Neural progenitor cell (in vitro differentiated cells): ENCODE measurements at regions not wholly inside any gene's neighbourhood (a gene's known extent, or its start where the extent isn't known, plus 50 kb on each side); places are given as distances from the start of the nearest gene placed in this dataset.

Experiments used
- DNase-seq: peaks from one replicate; pipeline ENCODE4 v3.0.0-alpha.2; 2016; ENCODE audit warnings: low spot score
- H2AFZ ChIP-seq: fragments of 200-600 bp; sonication (generic); replicated peaks from 2 replicates; pipeline ENCODE4 v1.6.1; 2016; ENCODE audit warnings: antibody characterized with exemption
- H3F3A ChIP-seq: fragments of 200-600 bp; sonication (generic); 2 replicates; pipeline ENCODE4 v1.6.1; 2016; ENCODE audit warnings: antibody characterized with exemption, low read depth
- H3K27ac ChIP-seq: fragments of 200-600 bp; sonication (generic); 2 replicates; pipeline ENCODE4 v1.5.1; 2016; ENCODE audit warnings: mild to moderate bottlenecking
- H3K27me3 ChIP-seq: fragments of 200-600 bp; sonication (generic); 2 replicates; pipeline ENCODE4 v1.6.1; 2016; ENCODE audit warnings: mild to moderate bottlenecking, moderate library complexity
- H3K36me3 ChIP-seq: fragments of 200-600 bp; sonication (generic); 2 replicates; pipeline ENCODE4 v1.5.1; 2016
- H3K4me1 ChIP-seq: fragments of 200-600 bp; sonication (generic); 2 replicates; pipeline ENCODE4 v1.6.1; 2016; ENCODE audit warnings: mixed run types
- H3K4me2 ChIP-seq: fragments of 200-600 bp; sonication (generic); 2 replicates; pipeline ENCODE4 v1.6.1; 2016
- H3K4me3 ChIP-seq: fragments of 200-600 bp; sonication (generic); 2 replicates; pipeline ENCODE4 v1.5.1; 2016
- H3K79me2 ChIP-seq: fragments of 200-600 bp; sonication (generic); 2 replicates; pipeline ENCODE4 v1.6.1; 2016; ENCODE audit warnings: low read depth
- H3K9ac ChIP-seq: fragments of 200-600 bp; sonication (generic); 2 replicates; pipeline ENCODE4 v1.6.1; 2016
- H3K9me3 ChIP-seq: fragments of 200-600 bp; sonication (generic); 2 replicates; pipeline ENCODE4 v1.5.1; 2016; ENCODE audit warnings: low read depth
- H4K20me1 ChIP-seq: fragments of 200-600 bp; sonication (generic); 2 replicates; pipeline ENCODE4 v1.6.1; 2016; ENCODE audit warnings: low read depth
- H3K27ac Mint-ChIP-seq: 3 replicates; pipeline ENCODE4 v1.8.0; 2021; ENCODE audit warnings: mixed read lengths
- H3K27me3 Mint-ChIP-seq: 2 replicates; pipeline ENCODE4 v1.8.0; 2022; ENCODE audit warnings: low read depth, mild to moderate bottlenecking, inconsistent platforms, moderate library complexity, mixed read lengths; ENCODE audit not compliant: insufficient read depth
- H3K36me3 Mint-ChIP-seq: 3 replicates; pipeline ENCODE4 v1.8.0; 2021; ENCODE audit warnings: mixed read lengths
- H3K4me1 Mint-ChIP-seq: 3 replicates; pipeline ENCODE4 v1.8.0; 2021; ENCODE audit warnings: mixed read lengths
- H3K4me3 Mint-ChIP-seq: 3 replicates; pipeline ENCODE4 v1.8.0; 2021; ENCODE audit warnings: mild to moderate bottlenecking, moderate library complexity, mixed read lengths
- H3K9me3 Mint-ChIP-seq: 3 replicates; pipeline ENCODE4 v1.8.0; 2020; ENCODE audit warnings: mixed read lengths
- EZH2 ChIP-seq: fragments of 200-600 bp; sonication (generic); IDR thresholded peaks from 2 replicates; pipeline ENCODE4 v1.6.1; 2017; ENCODE audit warnings: antibody characterized with exemption, mild to moderate bottlenecking, moderate library complexity
- EZH2phosphoT487 ChIP-seq: fragments of 200-600 bp; sonication (generic); IDR thresholded peaks from 2 replicates; pipeline ENCODE4 v1.6.1; 2017; ENCODE audit warnings: antibody characterized with exemption
- TF ChIP-seq, protein P1 (sequence below): fragments of 200-600 bp; sonication (generic); IDR thresholded peaks from 2 replicates; pipeline ENCODE4 v1.5.1; 2017; ENCODE audit warnings: antibody characterized with exemption, mild to moderate bottlenecking

DNA sequence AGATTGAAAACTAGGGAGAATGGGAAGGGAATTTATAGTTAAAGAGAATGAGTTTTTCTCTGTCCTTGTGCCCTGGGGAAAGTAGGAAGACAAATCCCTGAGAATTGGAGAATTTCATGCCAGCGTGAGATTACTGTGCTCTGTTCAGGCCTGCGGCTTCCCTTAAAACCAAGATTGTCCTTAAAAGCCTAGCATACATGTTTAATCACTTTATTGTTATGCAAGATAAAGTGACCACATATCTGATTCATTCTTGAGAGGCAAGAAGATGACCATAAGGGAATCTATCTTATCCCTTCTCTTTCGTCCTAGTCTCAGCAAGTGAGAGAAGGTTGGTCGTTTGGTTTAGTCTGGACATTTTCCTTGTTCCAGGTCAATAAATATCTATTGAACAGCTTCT, 75.9 kb downstream of the ADCYAP1 start:
- Histone ChIP-seq H3K4me1 (peaks cover 18% of the 10 kb centered on the region), H3K27me3 (no peaks in the 10 kb centered on the region), H3K36me3 (no peaks in the 10 kb centered on the region)

GRCh38 chr18:984004-984403, 79.3 kb downstream of the ADCYAP1 start:
- H3K27ac Mint-ChIP-seq = no peak overlapping the region

More for the DNA sequence above, 75.9 kb downstream of the ADCYAP1 start:
- H3K27ac ChIP-seq = no peak overlapping the region
- peaks cover 7% of the 10 kb centered on the region for H4K20me1 ChIP-seq
- H3K27me3 Mint-ChIP-seq = no peaks in the 10 kb centered on the region
- no peak overlapping the region for H3K4me2 ChIP-seq
- H3K9me3 Mint-ChIP-seq = peaks cover 22% of the 10 kb centered on the region
- H3K4me1 Mint-ChIP-seq = peaks cover 12% of the 10 kb centered on the region
- H3K79me2 ChIP-seq = peaks cover 51% of the 10 kb centered on the region
- no peaks in the 10 kb centered on the region for H3K36me3 Mint-ChIP-seq
- TF ChIP-seq, protein P1, sequence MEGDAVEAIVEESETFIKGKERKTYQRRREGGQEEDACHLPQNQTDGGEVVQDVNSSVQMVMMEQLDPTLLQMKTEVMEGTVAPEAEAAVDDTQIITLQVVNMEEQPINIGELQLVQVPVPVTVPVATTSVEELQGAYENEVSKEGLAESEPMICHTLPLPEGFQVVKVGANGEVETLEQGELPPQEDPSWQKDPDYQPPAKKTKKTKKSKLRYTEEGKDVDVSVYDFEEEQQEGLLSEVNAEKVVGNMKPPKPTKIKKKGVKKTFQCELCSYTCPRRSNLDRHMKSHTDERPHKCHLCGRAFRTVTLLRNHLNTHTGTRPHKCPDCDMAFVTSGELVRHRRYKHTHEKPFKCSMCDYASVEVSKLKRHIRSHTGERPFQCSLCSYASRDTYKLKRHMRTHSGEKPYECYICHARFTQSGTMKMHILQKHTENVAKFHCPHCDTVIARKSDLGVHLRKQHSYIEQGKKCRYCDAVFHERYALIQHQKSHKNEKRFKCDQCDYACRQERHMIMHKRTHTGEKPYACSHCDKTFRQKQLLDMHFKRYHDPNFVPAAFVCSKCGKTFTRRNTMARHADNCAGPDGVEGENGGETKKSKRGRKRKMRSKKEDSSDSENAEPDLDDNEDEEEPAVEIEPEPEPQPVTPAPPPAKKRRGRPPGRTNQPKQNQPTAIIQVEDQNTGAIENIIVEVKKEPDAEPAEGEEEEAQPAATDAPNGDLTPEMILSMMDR = no peak
- TF ChIP-seq EZH2phosphoT487 (no peak), EZH2 (no peak)
- no peak overlapping the region for H2AFZ ChIP-seq
- no peak overlapping the region for H3K27ac Mint-ChIP-seq
- H3K9ac ChIP-seq = no peak overlapping the region
- no peak for DNase-seq
- peaks cover 12% of the 10 kb centered on the region for H3F3A ChIP-seq
- H3K4me3 Mint-ChIP-seq = no peak overlapping the region
- no peaks in the 10 kb centered on the region for H3K9me3 ChIP-seq
- no peak overlapping the region for H3K4me3 ChIP-seq

DNA sequence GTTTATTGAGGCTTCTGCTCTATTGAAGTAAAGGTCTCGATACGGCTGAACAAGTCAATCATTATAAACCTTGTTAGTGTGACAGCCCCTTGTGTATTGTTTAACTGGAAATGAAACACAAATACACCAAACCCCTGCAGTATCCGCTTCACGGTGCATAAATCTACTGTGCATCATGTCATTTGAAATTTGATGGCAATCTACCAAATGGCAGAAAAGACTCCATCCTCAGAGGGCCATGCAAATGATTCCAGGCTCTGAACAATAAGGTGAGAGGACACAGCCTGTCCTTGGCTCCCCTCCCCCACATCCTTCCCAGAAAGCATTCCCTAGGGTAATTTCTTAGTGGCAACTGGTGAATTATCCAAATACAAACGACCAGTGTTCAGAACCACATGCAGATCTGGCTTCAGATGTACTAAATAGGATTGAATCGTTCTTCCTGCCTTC, 80.6 kb downstream of the ADCYAP1 start:
- Histone ChIP-seq H3K4me3 (peak overlapping the region; percentile 23), H3K79me2 (peaks cover 63% of the 10 kb centered on the region), H3K27me3 (no peaks in the 10 kb centered on the region), H3K4me2 (peak overlapping the region; percentile 69), H3K27ac (peak overlapping the region; percentile 54), H4K20me1 (peaks cover 12% of the 10 kb centered on the region), H3F3A (peaks cover 23% of the 10 kb centered on the region), H3K36me3 (no peaks in the 10 kb centered on the region), H2AFZ (no peak overlapping the region), H3K9me3 (no peaks in the 10 kb centered on the region), H3K9ac (no peak overlapping the region), H3K4me1 (peaks cover 32% of the 10 kb centered on the region)
- peaks cover 2% of the 10 kb centered on the region for H3K9me3 Mint-ChIP-seq
- H3K27me3 Mint-ChIP-seq = no peaks in the 10 kb centered on the region
- DNase-seq = peak; percentile 52
- no peak overlapping the region for H3K4me3 Mint-ChIP-seq
- no peaks in the 10 kb centered on the region for H3K36me3 Mint-ChIP-seq
- TF ChIP-seq, protein P1 = no peak
- no peak for TF ChIP-seq EZH2phosphoT487
- TF ChIP-seq EZH2 = no peak
- no peak overlapping the region for H3K27ac Mint-ChIP-seq
- H3K4me1 Mint-ChIP-seq = peaks cover 17% of the 10 kb centered on the region

More at GRCh38 chr18:984004-984403, 79.3 kb downstream of the ADCYAP1 start:
- no peaks in the 10 kb centered on the region for H3K27me3 ChIP-seq
- peaks cover 54% of the 10 kb centered on the region for H3K79me2 ChIP-seq
- H3K9ac ChIP-seq = no peak overlapping the region
- H3K36me3 Mint-ChIP-seq = no peaks in the 10 kb centered on the region
- TF ChIP-seq EZH2phosphoT487 (no peak), EZH2 (no peak)
- TF ChIP-seq, protein P1 = no peak
- H3K27ac ChIP-seq = no peak overlapping the region
- H3K9me3 ChIP-seq = no peaks in the 10 kb centered on the region
- DNase-seq = no peak
- H3K4me3 ChIP-seq = no peak overlapping the region
- H2AFZ ChIP-seq = no peak overlapping the region
- peaks cover 29% of the 10 kb centered on the region for H3K4me1 ChIP-seq
- peaks cover 23% of the 10 kb centered on the region for H3F3A ChIP-seq
- H3K4me3 Mint-ChIP-seq = no peak overlapping the region
- no peak overlapping the region for H3K4me2 ChIP-seq
- H4K20me1 ChIP-seq = peaks cover 12% of the 10 kb centered on the region
- no peaks in the 10 kb centered on the region for H3K36me3 ChIP-seq
- H3K9me3 Mint-ChIP-seq = peaks cover 5% of the 10 kb centered on the region
- peaks cover 17% of the 10 kb centered on the region for H3K4me1 Mint-ChIP-seq
- H3K27me3 Mint-ChIP-seq = no peaks in the 10 kb centered on the region
